ENCODE measurements at regions not wholly inside any gene's neighbourhood (a gene's known extent, or its start where the extent isn't known, plus 50 kb on each side); places are given as distances from the start of the nearest gene placed in this dataset.
"Not testable (repeated sequence)": the region's sequence is repeated elsewhere in the genome, so short reads cannot be mapped to it uniquely, and the experiment has no call there.

DNA sequence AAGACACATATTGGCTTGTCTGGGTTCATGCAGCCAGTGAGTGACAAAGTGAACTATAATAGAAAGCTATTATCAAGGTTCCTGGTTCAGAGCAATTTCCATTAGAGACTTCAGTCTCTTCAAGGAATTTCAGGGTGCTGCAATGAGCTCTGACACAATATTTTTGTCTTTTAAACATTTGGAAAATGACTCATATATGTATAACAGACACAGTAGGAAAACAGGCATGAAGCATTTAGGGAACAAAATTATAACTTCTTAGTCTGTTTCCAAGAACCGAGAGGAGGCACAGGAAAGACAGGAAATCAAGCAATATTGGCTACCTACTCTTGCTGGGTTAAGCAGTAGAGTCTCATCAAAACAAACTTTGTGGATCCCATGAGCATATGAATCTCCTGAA lies 170.4 kb downstream of the PTPRC start:
- no peak for DNase-seq (ENCODE audit: low read depth in 3 of 3)

DNA sequence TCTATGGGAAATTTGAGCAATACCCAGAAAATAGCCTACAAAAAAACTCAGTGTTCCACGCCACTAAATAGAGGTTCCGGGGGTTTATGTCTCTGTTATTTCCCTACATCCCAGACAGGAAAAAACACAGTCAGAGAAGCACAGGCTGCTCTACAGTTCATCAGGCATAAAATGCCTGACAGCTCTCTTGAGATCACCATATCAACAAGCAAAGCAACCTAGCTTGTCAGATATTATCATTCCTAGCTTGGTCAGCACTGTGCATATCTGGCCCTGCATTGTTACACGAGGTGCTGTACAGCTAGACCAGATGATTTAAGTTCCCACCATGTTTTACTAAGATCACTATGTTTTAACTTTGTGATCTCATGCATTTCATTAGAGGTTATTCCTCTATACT lies 172.6 kb downstream of the PTPRC start:
- no peak for DNase-seq (ENCODE audit: low read depth in 3 of 3)

DNA sequence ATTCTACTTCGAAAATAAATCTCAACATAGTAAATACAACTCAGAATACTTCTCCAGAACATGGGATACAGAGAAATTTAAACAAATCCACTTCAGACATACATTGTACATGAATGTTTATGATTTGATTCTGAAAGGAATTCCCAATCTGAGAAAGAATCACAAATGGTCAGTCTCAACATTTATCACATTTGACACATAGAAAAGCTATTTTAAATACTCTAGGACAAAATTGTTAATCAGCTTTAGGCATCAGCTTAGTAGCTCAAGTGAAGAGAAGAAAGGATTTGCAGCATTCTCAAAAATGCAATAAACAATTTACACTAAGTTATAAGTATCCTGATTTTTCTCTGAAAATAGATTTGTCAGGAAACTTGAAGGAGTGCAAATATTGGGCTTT lies 184.8 kb downstream of the PTPRC start:
- DNase-seq (ENCODE audit: low read depth in 3 of 3), result no peak

DNA sequence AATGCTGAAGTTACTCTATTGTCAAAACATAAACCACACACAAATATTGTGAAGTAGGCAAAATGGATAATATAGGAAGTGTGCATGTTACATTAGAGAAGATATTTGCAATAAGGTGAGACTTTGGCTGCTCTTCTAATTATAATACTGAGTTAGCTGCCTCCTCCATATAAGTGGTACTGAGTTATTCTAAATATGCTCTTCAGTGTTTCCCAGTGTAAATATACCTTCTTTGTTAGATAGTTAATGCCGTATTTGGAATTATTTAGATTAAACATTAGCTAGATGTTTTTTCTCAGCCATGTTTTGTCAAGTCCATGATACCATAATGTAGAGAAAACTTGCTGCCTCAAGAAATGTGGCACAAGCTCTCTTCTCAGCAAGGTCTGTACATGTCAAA lies 186.4 kb downstream of the PTPRC start:
- no peak for DNase-seq (ENCODE audit: low read depth in 3 of 3)

DNA sequence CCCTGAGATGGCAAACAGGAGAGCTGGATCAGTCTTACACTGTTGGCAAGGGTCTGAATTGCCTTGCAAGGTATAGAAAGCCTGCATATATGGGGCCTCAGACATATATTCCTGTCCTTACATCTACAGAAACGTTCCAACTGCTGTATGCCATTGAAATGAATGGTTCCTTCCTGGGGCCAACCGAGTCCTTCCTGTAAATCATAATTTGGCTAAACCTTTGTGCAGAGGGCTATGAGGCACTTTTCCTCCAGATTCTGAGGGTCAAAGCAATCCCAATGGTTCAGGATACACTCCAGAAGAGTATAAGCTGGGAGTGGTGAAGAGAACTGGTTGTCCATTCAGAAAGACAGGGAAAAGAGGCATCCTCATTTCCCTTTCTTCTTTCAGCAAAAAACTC lies 190.5 kb downstream of the PTPRC start:
- no peak for DNase-seq (ENCODE audit: low read depth in 3 of 3)

DNA sequence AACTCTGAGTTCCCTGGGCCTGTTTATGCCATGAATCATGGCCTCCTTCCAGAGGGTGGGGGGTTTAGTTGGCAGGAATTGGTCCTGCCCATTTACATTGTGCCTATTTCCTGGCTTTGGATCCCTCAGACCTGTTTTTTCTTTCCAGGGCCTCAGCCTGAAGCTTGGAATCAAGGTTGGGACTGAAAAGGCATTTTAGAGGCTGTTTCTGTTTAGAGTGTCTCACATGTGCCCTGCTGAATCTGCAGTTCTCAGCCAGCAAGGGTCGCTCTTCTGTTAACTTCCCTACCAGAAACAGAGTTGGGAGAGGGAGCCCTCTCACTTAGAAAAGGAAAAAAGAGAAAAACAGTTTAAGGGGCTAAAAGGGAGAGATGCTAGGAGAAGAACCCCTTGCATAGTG lies 191.1 kb downstream of the PTPRC start:
- DNase-seq (ENCODE audit: low read depth in 3 of 3), result no peak

DNA sequence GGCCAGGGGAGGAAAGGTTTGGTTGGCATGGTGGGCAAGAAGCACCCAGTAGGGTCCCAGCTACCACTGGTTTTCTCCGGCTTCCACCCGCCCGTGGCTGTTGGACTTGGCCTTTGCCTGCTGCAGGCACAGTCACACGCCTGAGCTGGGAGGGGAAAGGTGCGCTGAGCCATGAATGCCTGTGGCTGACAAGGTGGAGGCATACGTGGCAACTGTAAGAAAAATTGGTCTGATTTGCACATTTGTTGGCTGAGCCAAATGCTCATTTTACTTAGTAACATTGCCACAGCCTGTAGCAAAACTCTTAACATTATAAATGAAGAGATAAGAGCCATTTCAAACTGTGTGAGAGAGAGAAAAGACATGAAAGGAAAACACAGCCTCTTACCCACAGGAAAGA lies 191.6 kb downstream of the PTPRC start:
- DNase-seq (ENCODE audit: low read depth in 3 of 3), result no peak

DNA sequence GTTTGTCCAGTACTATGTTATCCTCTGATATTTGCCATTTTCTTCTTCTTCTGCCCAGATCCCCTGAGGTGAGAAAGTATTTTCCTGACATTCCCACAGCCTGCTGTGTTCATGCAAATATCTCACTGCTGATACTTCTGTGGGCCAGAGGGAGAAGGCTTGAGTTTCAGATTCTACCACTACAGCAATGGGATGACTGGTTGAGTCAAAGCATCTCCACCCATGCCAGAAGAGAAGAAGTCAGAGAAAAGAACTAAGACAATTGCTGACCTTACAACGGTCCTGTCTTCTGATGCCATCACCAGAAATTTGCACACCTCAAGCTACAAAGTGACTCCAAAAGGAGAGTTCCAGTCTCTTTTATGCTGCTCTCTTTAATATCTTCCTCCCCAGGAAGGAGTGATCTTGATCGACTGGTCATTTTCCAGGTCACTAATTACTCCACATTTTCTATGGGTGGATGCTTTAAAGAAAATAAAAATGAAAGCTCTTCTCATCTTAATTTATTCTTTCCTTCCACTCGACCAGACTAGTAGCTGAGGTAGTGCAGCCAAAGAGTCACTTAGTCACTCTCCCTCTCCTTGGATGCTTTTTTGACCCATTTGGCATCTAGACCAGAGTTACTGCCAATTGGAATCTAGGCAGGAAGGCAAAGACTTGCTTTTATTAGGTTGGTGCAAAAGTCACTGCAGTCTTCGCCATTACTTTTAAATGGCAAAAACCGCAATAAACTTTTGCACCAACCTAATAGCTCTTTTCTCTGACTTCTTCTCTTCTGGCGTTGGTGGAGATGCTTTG lies 195.1 kb downstream of the PTPRC start:
- DNase-seq (ENCODE audit: low read depth in 3 of 3), result no peak

DNA sequence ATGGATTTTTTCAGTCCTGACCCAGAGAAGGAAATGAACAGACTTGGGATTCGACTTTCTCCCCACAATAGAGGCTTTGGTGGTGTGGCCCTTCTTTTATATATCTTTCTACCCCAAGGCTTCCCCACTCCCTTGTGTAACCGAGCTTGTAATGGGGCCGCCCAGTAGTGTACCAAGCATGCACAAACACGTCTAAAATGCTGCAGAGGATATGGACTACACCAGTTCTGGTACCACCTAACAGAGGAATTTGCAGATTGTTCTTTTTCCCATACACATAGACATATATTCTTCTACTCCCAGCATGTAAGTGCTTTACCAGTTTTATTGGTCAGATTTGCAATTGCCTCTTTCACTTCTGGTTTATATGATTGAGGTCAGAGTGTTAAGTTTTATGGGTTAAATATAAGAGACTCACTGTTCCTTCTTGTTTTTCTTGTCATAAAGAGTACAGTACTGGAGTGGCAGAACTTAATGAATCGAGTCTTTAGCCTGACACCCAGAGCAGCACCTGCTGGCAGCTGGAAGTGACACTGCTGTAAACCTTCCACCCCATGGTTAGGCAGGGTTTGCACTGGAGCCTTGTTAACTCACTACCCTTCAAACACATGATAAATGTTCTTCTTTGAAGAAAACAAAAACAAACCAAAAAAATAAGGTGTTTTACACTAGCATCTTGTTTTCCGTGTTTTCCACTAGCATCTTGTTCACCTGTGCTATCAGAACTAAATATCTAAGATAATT lies 198.6 kb downstream of the PTPRC start:
- DNase-seq (ENCODE audit: low read depth in 3 of 3), result no peak

DNA sequence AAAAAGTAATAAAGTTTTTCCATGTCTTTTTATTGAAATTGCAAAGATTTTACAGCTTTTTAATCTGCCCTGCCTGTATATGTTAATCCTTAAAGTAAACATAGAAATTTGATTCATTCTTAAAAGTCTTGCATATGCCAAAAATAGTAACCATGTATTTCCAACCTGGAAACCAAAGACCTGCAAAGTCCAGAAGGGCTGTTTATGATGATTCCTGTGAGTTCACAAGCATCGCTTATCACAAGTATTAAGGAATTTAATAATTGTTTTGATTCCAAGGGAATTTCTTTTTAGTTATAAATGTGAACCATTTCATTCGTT lies 199.1 kb downstream of the PTPRC start:
- DNase-seq (ENCODE audit: low read depth in 3 of 3), result no peak

DNA sequence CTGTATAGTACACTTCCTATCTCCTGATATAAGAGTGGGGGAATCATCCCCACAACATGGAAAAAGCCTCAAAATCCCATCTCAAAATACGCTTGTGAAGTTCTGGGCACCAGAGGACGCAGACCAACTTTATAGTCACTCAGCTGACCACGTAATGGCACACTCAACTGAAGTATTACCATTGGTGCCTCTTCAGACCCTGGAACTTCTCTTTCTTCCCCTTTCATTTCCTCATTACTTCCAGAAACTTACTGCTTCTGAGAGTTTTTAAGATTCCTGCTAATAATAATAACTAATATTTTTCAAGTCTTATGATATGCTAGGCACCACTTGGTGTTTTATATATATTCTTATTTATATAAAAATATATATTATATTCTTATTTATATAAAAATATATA lies 202.6 kb downstream of the PTPRC start:
- DNase-seq (ENCODE audit: low read depth in 3 of 3), result no peak

DNA sequence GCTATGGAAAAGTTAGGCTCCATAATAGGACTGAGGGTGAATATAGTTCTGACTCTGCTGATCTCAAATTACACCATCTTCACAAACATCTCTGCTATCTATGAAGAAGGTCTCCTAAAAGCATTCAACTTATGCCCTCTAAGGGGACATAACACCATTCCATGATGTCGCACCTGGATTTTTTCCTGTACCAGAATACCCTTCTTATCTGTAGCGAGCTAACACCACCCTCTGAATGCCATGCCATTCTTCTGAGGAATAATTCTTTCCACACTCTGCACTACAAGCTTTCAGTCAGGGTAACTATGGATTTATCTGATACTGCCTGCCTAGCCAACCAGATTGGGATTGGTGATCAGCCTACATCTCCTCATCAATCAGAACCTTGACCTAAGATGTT lies 203.8 kb downstream of the PTPRC start:
- DNase-seq (ENCODE audit: low read depth in 3 of 3), result no peak

DNA sequence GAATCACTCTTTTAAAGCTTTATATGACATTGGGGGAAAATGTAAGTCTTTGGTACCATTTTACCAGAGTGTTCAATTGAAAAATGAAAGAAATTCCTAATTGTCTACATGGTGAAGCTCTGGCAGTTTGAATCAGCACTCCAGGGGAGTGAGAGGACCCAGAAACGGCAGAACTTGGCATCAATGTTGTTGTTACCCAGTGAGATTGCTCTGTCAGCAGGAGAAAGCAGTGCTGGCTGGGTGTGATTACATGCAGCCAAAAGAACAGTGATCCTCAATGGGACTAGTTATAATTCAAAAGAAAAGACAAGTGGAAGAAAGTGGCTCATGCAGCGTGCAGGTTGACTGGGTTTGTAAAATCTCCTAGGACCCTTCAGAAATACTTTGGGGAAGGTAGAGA lies 206.4 kb downstream of the PTPRC start:
- DNase-seq (ENCODE audit: low read depth in 3 of 3), result no peak

DNA sequence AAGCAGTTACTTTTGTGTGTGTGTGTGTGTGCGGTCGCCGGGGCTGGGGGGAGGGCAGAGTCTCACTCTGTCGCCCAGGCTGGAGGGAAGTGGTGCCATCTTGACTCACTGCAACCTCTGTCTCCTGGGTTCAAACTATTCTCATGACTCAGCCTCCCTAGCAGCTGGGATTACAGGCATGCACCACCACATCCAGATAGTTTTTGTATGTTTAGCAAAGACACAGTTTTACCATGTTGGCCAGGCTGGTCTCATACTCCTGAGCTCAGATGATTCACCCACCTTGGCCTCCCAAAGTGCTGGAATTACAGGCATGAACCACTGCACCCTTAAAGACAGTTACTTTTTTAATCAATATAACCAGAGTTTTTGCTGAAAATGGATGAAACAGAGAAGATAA lies 207.0 kb downstream of the PTPRC start:
- DNase-seq (ENCODE audit: low read depth in 3 of 3), result no peak

DNA sequence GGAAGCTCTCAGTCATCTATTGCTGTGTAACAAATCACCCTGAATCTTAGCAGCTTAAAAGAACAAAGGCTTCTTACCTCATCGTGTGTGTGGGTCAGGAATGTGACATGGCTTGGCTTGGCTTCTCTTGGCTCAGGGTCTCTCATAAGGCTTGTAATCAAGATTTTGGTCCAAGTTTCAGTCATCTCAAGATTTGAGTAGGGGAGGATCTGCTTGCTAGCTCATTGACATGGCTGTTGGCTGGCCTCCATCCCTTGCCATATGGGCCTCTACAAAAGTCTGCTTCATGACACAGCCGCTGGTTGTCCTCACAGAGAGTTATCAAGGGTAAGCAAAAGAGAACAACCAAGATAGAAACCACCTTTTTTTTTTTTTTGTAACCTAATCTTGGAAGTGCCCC lies 207.7 kb downstream of the PTPRC start:
- no peak for DNase-seq (ENCODE audit: low read depth in 3 of 3)

DNA sequence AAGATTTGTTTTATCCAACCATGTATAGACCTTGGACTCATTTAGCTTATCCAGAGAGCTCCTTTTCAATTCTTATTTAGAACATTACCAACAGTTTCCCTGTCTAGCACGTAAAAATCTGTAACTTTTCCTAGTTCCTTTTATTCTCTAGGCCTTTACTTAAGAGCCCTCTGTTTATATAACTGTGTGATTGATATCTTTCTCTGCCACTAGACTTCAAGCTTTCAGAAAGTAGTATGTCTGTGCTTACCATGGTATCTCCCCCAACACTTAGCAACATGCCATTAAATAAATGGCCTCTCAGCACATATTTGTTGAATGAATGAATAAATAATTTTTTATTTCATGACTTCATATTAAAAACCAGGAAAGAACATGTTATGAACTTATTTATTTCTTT lies 209.4 kb downstream of the PTPRC start:
- no peak for DNase-seq (ENCODE audit: low read depth in 3 of 3)

DNA sequence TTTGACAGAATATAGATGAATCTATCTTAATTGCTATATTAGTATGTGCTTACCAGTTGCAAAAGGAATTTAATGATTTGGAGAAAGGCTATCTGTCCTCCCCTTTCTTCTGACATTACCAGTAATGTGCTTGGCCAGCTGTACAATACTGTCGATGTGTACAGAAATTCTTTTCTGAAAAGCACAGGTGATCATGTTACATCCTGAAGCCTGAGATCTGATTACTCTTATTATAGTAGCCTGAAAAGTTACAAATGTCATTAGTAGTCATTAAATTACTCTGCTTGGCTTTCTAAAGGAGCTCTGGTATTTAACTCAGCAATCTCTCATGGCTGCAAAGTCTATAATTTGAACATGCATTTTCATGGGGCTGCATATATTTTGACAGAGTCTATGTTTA lies 209.8 kb downstream of the PTPRC start:
- no peak for DNase-seq (ENCODE audit: low read depth in 3 of 3)

DNA sequence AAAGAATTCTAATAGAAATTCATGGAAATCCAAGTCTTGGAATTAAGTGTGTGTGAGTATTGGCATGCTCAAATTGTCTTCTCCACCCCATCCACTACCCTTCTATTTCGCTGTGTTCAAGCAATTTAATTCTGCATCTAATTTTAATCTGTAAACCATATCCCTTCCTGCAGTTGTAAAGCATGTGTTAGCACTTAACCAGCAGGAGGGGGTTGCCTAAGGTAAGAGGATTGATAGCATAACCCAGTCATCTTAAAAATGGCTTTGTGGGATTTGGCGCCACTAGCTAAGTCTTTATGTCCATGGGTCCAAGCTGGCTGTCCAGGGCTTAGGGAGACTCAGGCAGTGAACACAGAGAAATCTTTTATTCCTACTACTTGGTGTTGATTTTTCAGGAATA lies 210.3 kb downstream of the PTPRC start:
- DNase-seq (ENCODE audit: low read depth in 3 of 3), result no peak

DNA sequence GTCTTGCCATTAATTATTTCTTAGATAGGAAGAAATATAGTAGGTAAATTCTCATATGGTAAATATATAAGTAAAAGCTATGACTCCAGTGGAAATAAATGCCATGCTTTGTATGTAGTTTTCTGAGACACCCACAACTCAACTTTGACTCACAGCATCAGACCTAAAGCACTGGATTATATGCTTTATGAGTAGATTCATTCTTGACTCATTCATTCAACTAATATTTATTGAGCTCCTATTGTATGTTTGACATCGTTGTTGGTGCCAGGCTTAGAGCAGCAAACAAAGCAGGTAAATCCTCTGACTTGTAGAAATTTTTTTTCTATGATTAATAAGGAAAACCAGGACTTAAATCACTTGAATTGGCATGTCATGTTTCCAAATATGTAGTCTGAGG lies 211.4 kb downstream of the PTPRC start:
- DNase-seq (ENCODE audit: low read depth in 3 of 3), result no peak

DNA sequence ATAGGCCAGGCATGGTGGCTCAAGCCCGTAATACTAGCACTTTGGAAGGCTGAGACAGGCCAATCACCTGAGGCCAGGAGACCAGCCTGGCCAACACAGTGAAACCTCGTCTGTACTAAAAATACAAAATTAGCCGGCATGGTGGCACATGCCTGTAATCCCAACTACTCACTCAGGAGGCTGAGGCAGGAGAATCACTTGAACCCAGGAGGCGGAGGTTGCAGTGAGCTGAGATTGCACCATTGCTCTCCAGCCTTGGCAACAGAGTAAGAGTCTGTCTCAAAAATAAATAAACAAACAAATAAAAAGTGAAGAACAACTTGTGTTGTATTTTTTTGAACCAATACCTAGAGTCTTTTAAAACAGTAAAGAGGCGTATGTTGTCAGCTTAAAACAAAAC lies 212.1 kb downstream of the PTPRC start:
- DNase-seq (ENCODE audit: low read depth in 3 of 3), result not testable (repeated sequence)

DNA sequence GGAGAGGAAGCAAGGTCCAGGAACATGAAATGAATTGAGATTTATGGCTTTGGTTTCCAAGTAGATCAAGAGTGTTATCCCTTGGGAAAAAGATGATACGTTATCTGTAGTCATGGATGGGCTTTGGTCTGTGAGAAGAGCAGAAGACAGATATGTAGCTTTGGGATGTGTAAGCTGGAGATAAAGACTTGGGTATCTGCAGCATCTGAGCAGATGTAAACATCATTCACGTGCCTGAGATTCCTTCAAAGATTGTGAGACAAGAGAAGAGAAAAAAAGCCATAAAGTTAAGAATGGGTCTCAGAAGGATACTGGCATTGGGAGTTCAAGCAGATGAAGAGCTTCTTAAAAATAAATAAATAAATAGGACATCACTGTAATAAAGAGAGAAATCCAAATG lies 217.8 kb downstream of the PTPRC start:
- no peak for DNase-seq (ENCODE audit: low read depth in 3 of 3)

DNA sequence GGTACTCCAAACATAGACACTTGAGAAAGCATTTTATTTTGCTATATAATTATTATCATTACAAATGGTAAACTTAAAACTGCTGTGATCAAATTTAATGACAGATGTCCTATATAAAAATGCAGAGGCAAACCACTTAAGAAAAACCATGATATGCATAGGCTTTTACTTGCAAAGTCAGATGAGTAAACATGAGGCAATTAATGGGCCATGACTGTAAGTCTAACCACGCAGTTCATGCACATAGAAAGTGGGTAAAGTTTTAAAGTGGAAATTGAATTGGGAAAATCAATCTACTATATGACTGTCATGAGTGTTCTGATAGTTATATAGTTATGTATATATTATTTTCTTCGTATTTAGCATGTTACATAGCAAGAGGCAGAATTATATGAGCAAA lies 219.2 kb downstream of the PTPRC start:
- DNase-seq (ENCODE audit: low read depth in 3 of 3), result no peak

DNA sequence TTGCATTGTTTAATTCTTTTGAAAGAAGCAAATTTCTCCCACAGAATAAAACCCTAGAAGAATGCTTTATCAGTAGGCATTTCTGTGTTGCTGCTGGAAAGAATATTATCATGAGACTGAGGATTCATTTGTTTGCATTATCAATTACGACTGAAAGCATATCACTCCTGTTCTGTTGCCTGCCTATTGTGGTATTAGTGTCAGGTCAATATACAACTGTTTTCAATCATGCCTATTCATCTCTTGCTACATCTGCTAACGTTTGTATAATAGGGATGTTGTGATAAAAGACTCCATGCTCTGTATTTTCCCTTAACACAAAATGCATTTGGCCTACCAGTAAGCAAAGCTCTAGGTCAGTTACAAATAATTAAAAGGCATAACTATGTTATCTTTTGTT lies 221.5 kb downstream of the PTPRC start:
- no peak for DNase-seq (ENCODE audit: low read depth in 3 of 3)

DNA sequence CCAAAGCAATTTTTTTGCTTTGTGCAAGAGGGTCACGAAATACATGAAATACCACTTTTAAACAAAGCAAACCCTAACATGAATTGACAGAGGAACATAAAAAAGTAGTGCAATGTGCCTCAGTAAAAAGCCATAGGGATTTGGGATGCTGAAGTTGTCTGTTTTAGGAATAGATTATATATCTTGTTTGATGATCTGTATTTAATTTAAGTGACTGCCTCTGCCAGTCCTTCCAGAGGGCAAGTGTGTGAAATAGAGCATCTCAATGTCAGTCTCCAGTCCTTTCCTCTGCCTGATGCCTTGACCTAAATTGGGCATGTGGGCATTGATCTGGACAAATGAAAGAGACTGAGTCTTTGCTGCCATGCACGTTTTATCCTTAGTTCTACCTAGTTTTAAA lies 222.8 kb downstream of the PTPRC start:
- DNase-seq (ENCODE audit: low read depth in 3 of 3), result no peak
